H1 (cell line): ENCODE measurements at regions not wholly inside any gene's neighbourhood (a gene's known extent, or its start where the extent isn't known, plus 50 kb on each side); places are given as distances from the start of the nearest gene placed in this dataset.

ENCODE experiments used
- ATF3 ChIP-seq: IDR thresholded peaks from 2 replicates; pipeline ENCODE4 v1.6.1; 2011; ENCODE audit warnings: low read depth, mild to moderate bottlenecking, low read length; ENCODE audit not compliant: insufficient read depth
- BACH1 ChIP-seq: IDR thresholded peaks from 2 replicates; pipeline ENCODE4 v1.6.1; 2012; ENCODE audit warnings: low read length, improper control_type of control experiment
- CBX8 ChIP-seq: fragments of 300-800, 300-1000 bp; sonication (generic); IDR thresholded peaks from 2 replicates; pipeline ENCODE4 v1.7.1; 2016; ENCODE audit warnings: low read depth, low read length, borderline replicate concordance
- SRF ChIP-seq: IDR thresholded peaks from 2 replicates; pipeline ENCODE4 v1.6.1; 2011; ENCODE audit warnings: mild to moderate bottlenecking, low read depth, low read length, moderate library complexity
- TEAD4 ChIP-seq: IDR thresholded peaks from 2 replicates; pipeline ENCODE4 v1.6.1; 2012; ENCODE audit warnings: low read depth, low read length, inconsistent platforms, mixed read lengths
- YY1 ChIP-seq: IDR thresholded peaks from 2 replicates; pipeline ENCODE4 v1.6.1; 2011; ENCODE audit warnings: low read depth, mild to moderate bottlenecking, low read length

- no peak for TF ChIP-seq SRF
- no peak for TF ChIP-seq TEAD4
- no peak for TF ChIP-seq YY1
- no peak for TF ChIP-seq BACH1
- no peak for TF ChIP-seq ATF3
- no peak for TF ChIP-seq CBX8
These were observed 58.7 kb upstream of the MAML3 start (continued) for GRCh38 chr4:140212646-140213045.
